Body of pancreas (tissue), 4 donors: ENCODE measurements at regions not wholly inside any gene's neighbourhood (a gene's known extent, or its start where the extent isn't known, plus 50 kb on each side); places are given as distances from the start of the nearest gene placed in this dataset.

Experiments used
- POLR2A ChIP-seq, 3 donors: fragments of 450-650 bp; IDR thresholded peaks; one replicate each; pipeline ENCODE4 v1.6.1; 2016; ENCODE audit warnings: antibody characterized with exemption in 3 of 3, mild to moderate bottlenecking in 2 of 3
- TF ChIP-seq, protein P1 (sequence below), 7 experiments: fragments of 450-650 bp in 4 of 7; fragments of 200-600 bp in 3 of 7; sonication (generic) in 3 of 7; IDR thresholded peaks; one replicate each; pipeline ENCODE4 v1.5.1; 2016 to 2019; ENCODE audit warnings: antibody characterized with exemption in 7 of 7

DNA sequence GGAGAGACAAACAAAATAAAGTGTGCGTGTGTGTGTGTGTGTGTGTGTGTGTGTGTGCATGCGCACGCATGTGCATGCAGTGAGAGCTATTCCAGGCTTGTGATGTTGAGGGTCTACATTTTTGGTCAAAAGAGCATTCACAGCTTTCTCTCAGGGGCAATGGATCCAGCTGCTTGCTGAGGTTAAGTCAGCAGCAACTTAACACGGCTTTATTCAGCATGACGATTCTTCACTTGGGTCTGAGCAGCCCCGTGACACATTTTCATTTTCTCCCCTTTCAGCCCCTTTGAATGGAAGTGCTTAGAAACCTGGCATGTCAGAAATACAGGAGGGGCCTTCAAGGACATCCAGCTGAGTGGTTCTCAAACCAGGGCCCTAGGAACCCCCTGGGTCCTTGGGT, 66.4 kb upstream of the MED9 start:
- no peak for TF ChIP-seq POLR2A (IDR thresholded peaks at IDR 0.05)
- TF ChIP-seq, protein P1, sequence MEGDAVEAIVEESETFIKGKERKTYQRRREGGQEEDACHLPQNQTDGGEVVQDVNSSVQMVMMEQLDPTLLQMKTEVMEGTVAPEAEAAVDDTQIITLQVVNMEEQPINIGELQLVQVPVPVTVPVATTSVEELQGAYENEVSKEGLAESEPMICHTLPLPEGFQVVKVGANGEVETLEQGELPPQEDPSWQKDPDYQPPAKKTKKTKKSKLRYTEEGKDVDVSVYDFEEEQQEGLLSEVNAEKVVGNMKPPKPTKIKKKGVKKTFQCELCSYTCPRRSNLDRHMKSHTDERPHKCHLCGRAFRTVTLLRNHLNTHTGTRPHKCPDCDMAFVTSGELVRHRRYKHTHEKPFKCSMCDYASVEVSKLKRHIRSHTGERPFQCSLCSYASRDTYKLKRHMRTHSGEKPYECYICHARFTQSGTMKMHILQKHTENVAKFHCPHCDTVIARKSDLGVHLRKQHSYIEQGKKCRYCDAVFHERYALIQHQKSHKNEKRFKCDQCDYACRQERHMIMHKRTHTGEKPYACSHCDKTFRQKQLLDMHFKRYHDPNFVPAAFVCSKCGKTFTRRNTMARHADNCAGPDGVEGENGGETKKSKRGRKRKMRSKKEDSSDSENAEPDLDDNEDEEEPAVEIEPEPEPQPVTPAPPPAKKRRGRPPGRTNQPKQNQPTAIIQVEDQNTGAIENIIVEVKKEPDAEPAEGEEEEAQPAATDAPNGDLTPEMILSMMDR (IDR thresholded peaks at IDR 0.05): no peak
